CD4-positive, CD25-positive, alpha-beta regulatory T cell (primary cell): ENCODE measurements at regions not wholly inside any gene's neighbourhood (a gene's known extent, or its start where the extent isn't known, plus 50 kb on each side); places are given as distances from the start of the nearest gene placed in this dataset.

ENCODE experiments used
- ATAC-seq, 2 donors: fragments of 150-1000 bp; cut with Tn5 transposase; one replicate each; pipeline ENCODE4 v1.10.0; 2021; ENCODE audit warnings: low read depth in 2 of 2, moderate number of reproducible peaks in 2 of 2, moderate library complexity in 1 of 2
- DNase-seq, 3 donors: peaks; one replicate each; pipeline versions ENCODE4 v3.0.0 to v3.0.0-alpha.2; 2012 to 2022; ENCODE audit warnings: mixed read lengths in 1 of 3
- H3K27ac ChIP-seq: one replicate; pipeline ENCODE4 v1.7.0; 2013; ENCODE audit warnings: mild to moderate bottlenecking, low read length; ENCODE audit not compliant: insufficient read depth, poor library complexity, severe bottlenecking
- H3K27me3 ChIP-seq: one replicate; pipeline ENCODE4 v1.7.0; 2013; ENCODE audit warnings: low read length; ENCODE audit not compliant: control insufficient read depth, insufficient read depth
- H3K36me3 ChIP-seq: one replicate; pipeline ENCODE4 v1.7.0; 2013; ENCODE audit warnings: mild to moderate bottlenecking, low read length, moderate library complexity; ENCODE audit not compliant: control insufficient read depth, insufficient read depth
- H3K4me1 ChIP-seq: 2 replicates; pipeline ENCODE4 v1.7.0; 2013; ENCODE audit warnings: mild to moderate bottlenecking, low read length; ENCODE audit not compliant: insufficient read depth, control insufficient read depth, poor library complexity, severe bottlenecking
- H3K4me3 ChIP-seq: one replicate; pipeline ENCODE4 v1.7.0; 2013; ENCODE audit warnings: low read depth, mild to moderate bottlenecking, low read length, moderate library complexity
- H3K9me3 ChIP-seq, 2 experiments: 1 replicate in 1 of 2; 2 replicates in 1 of 2; pipeline ENCODE4 v1.7.0; 2013; ENCODE audit warnings: low read length in 2 of 2, mild to moderate bottlenecking in 1 of 2, moderate library complexity in 1 of 2; ENCODE audit not compliant: control insufficient read depth in 2 of 2
- H3K27ac Mint-ChIP-seq, 3 donors: one replicate each; pipeline ENCODE4 v1.8.0; 2020 to 2022; ENCODE audit warnings: mild to moderate bottlenecking in 3 of 3, mixed read lengths in 3 of 3, moderate library complexity in 2 of 3
- H3K27me3 Mint-ChIP-seq: one replicate; pipeline ENCODE4 v1.8.0; 2022; ENCODE audit warnings: mild to moderate bottlenecking, mixed read lengths
- H3K36me3 Mint-ChIP-seq: one replicate; pipeline ENCODE4 v1.8.0; 2020; ENCODE audit warnings: mixed read lengths
- H3K4me1 Mint-ChIP-seq, 4 donors: one replicate each; pipeline ENCODE4 v1.8.0; 2020 to 2022; ENCODE audit warnings: mixed read lengths in 4 of 4, mild to moderate bottlenecking in 1 of 4
- H3K4me3 Mint-ChIP-seq, 4 donors: one replicate each; pipeline ENCODE4 v1.8.0; 2020 to 2022; ENCODE audit warnings: mild to moderate bottlenecking in 4 of 4, mixed read lengths in 4 of 4, moderate library complexity in 3 of 4
- H3K9me3 Mint-ChIP-seq, 7 donors: one replicate each; pipeline ENCODE4 v1.8.0; 2020 to 2022; ENCODE audit warnings: mixed read lengths in 7 of 7, mild to moderate bottlenecking in 3 of 7, moderate library complexity in 2 of 7

DNA sequence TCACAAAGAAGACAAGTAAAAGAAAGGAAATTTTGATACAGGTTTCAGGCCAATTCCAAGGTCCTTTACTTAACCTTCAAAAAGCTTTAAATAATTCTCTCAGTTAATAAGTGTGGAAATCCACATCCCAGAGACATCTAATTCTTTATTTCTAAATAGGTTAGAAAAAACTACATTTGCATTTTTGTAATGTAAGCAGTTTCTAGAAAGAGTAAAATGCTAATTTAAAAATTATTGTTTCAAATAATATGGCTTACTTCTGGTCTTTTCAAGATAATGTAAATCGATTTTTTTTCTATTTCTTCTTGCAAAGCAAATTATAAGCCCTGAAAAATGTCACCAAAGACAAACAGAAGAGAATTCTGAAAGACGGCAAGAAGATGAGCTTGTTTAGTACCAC, 180.4 kb upstream of the HHIP start:
- H3K4me3 Mint-ChIP-seq, result no peak overlapping the region
- no peaks in the 10 kb centered on the region for H3K27me3 ChIP-seq
- no peaks in the 10 kb centered on the region for H3K27me3 Mint-ChIP-seq
- DNase-seq, result no peak
- no peak overlapping the region for H3K27ac Mint-ChIP-seq
- no peak overlapping the region for H3K4me3 ChIP-seq
- no peak overlapping the region for H3K27ac ChIP-seq
- H3K36me3 Mint-ChIP-seq, result no peaks in the 10 kb centered on the region
- H3K36me3 ChIP-seq, result no peaks in the 10 kb centered on the region
- no peaks in the 10 kb centered on the region for H3K4me1 ChIP-seq
- no peak for ATAC-seq
- peaks cover 0 to 2% (median 0%) of the 10 kb centered on the region in 7 donors for H3K9me3 Mint-ChIP-seq
- no peaks in the 10 kb centered on the region for H3K4me1 Mint-ChIP-seq
- no peaks in the 10 kb centered on the region for H3K9me3 ChIP-seq

GRCh38 chr4:144480068-144480467, 165.9 kb upstream of the HHIP start:
- Mint-ChIP-seq H3K4me1 (no peaks in the 10 kb centered on the region), H3K9me3 (peaks cover 3 to 16% (median 7%) of the 10 kb centered on the region in 7 donors), H3K36me3 (no peaks in the 10 kb centered on the region), H3K27ac (no peak overlapping the region), H3K27me3 (no peaks in the 10 kb centered on the region), H3K4me3 (no peak overlapping the region)
- Histone ChIP-seq H3K27ac (no peak overlapping the region), H3K36me3 (no peaks in the 10 kb centered on the region), H3K4me3 (no peak overlapping the region), H3K9me3 (peaks cover 0 to 2% of the 10 kb centered on the region in 2 experiments), H3K4me1 (no peaks in the 10 kb centered on the region), H3K27me3 (no peaks in the 10 kb centered on the region)
- ATAC-seq (no peak), DNase-seq (no peak)

GRCh38 chr4:144489831-144490230, 156.1 kb upstream of the HHIP start:
- H3K36me3 ChIP-seq, result no peaks in the 10 kb centered on the region
- no peaks in the 10 kb centered on the region for H3K27me3 Mint-ChIP-seq
- no peak for ATAC-seq
- no peaks in the 10 kb centered on the region for H3K9me3 ChIP-seq
- no peaks in the 10 kb centered on the region for H3K4me1 ChIP-seq
- H3K4me3 Mint-ChIP-seq, result no peak overlapping the region
- no peaks in the 10 kb centered on the region for H3K27me3 ChIP-seq
- H3K4me3 ChIP-seq, result no peak overlapping the region
- H3K27ac ChIP-seq, result no peak overlapping the region
- H3K27ac Mint-ChIP-seq, result no peak overlapping the region
- no peaks in the 10 kb centered on the region for H3K36me3 Mint-ChIP-seq
- no peak for DNase-seq
- H3K9me3 Mint-ChIP-seq, result peaks cover 0 to 18% (median 5%) of the 10 kb centered on the region in 7 donors
- no peaks in the 10 kb centered on the region for H3K4me1 Mint-ChIP-seq

DNA sequence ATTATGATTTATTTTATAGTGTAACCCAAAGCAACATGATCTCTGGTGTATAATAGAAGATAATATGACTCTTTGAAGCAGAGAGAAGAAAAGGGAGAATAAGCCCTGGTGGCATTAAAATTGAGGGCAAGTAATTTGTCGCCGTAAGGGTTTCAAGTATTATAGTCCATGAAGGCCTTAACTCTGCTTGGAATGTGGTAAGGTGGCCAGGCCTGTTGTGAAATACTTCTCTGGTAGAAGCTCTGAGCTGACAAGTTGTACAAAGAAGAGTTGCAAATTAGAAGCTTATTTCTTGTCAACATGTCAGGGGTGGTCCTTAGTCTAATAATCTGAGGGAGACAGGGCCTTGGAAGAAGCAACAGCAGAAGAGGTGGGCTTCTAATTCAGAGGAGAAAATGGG, 151.7 kb upstream of the HHIP start:
- Histone ChIP-seq H3K4me3 (no peak overlapping the region), H3K27me3 (no peaks in the 10 kb centered on the region), H3K9me3 (no peaks in the 10 kb centered on the region), H3K36me3 (no peaks in the 10 kb centered on the region), H3K27ac (no peak overlapping the region), H3K4me1 (no peaks in the 10 kb centered on the region)
- DNase-seq (no peak), ATAC-seq (no peak)
- Mint-ChIP-seq H3K27ac (no peak overlapping the region), H3K36me3 (no peaks in the 10 kb centered on the region), H3K4me3 (no peak overlapping the region), H3K4me1 (no peaks in the 10 kb centered on the region), H3K9me3 (peaks cover 0 to 4% (median 0%) of the 10 kb centered on the region in 7 donors), H3K27me3 (no peaks in the 10 kb centered on the region)

DNA sequence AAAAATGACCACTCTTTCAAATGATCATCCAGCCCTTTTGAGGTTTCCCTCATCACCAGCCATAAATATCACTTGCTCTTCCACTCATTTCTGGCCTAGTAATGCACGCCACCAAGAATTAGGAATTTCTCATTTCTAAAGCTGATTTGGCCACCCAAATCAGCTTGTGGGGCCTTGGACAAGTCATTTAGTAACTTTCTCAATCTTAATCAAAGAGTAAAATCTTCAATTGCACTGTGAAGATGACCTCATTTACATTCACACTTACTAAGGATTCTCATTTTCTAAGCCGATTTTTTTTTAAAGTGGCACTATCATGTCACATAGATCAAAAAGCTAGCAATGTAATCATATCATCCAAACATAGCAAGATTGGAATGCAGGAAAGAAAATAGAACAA, 150.0 kb upstream of the HHIP start:
- Mint-ChIP-seq H3K27ac (no peak overlapping the region), H3K27me3 (no peaks in the 10 kb centered on the region), H3K36me3 (no peaks in the 10 kb centered on the region), H3K4me3 (no peak overlapping the region), H3K4me1 (no peaks in the 10 kb centered on the region), H3K9me3 (peaks cover 0 to 4% (median 0%) of the 10 kb centered on the region in 7 donors)
- Histone ChIP-seq H3K4me3 (no peak overlapping the region), H3K36me3 (no peaks in the 10 kb centered on the region), H3K4me1 (no peaks in the 10 kb centered on the region), H3K27me3 (no peaks in the 10 kb centered on the region), H3K9me3 (no peaks in the 10 kb centered on the region), H3K27ac (no peak overlapping the region)
- ATAC-seq, result no peak
- no peak for DNase-seq

GRCh38 chr4:144499777-144500176, 146.2 kb upstream of the HHIP start:
- no peak overlapping the region for H3K27ac ChIP-seq
- no peaks in the 10 kb centered on the region for H3K4me1 ChIP-seq
- ATAC-seq, result no peak
- no peak overlapping the region for H3K27ac Mint-ChIP-seq
- H3K9me3 ChIP-seq, result no peaks in the 10 kb centered on the region
- H3K4me3 Mint-ChIP-seq, result no peak overlapping the region
- no peak overlapping the region for H3K4me3 ChIP-seq
- peaks cover 0 to 4% (median under 1%) of the 10 kb centered on the region in 7 donors for H3K9me3 Mint-ChIP-seq
- DNase-seq, result no peak
- H3K27me3 ChIP-seq, result no peaks in the 10 kb centered on the region
- no peaks in the 10 kb centered on the region for H3K36me3 ChIP-seq
- no peaks in the 10 kb centered on the region for H3K27me3 Mint-ChIP-seq
- no peaks in the 10 kb centered on the region for H3K4me1 Mint-ChIP-seq
- H3K36me3 Mint-ChIP-seq, result no peaks in the 10 kb centered on the region

GRCh38 chr4:144501231-144501780, 144.7 kb upstream of the HHIP start:
- Histone ChIP-seq H3K36me3 (no peaks in the 10 kb centered on the region), H3K27ac (no peak overlapping the region), H3K4me3 (no peak overlapping the region), H3K9me3 (no peaks in the 10 kb centered on the region), H3K27me3 (no peaks in the 10 kb centered on the region), H3K4me1 (no peaks in the 10 kb centered on the region)
- Mint-ChIP-seq H3K4me3 (peak overlapping the region in 1 of 4 donors; percentile 51), H3K9me3 (peaks cover 0 to 5% (median 0%) of the 10 kb centered on the region in 7 donors), H3K27ac (no peak overlapping the region), H3K36me3 (no peaks in the 10 kb centered on the region), H3K4me1 (no peaks in the 10 kb centered on the region), H3K27me3 (no peaks in the 10 kb centered on the region)
- ATAC-seq, result no peak
- no peak for DNase-seq

GRCh38 chr4:144504883-144505282, 141.1 kb upstream of the HHIP start:
- H3K4me1 Mint-ChIP-seq, result no peaks in the 10 kb centered on the region
- no peaks in the 10 kb centered on the region for H3K27me3 Mint-ChIP-seq
- no peak overlapping the region for H3K4me3 Mint-ChIP-seq
- no peaks in the 10 kb centered on the region for H3K36me3 ChIP-seq
- no peak for ATAC-seq
- H3K36me3 Mint-ChIP-seq, result no peaks in the 10 kb centered on the region
- no peak overlapping the region for H3K27ac Mint-ChIP-seq
- no peaks in the 10 kb centered on the region for H3K4me1 ChIP-seq
- no peak overlapping the region for H3K4me3 ChIP-seq
- no peaks in the 10 kb centered on the region for H3K9me3 ChIP-seq
- H3K27me3 ChIP-seq, result no peaks in the 10 kb centered on the region
- no peak overlapping the region for H3K27ac ChIP-seq
- peaks cover 0 to 5% (median 1%) of the 10 kb centered on the region in 7 donors for H3K9me3 Mint-ChIP-seq
- no peak for DNase-seq
